ENCODE measurements at regions not wholly inside any gene's neighbourhood (a gene's known extent, or its start where the extent isn't known, plus 50 kb on each side); places are given as distances from the start of the nearest gene placed in this dataset.

GRCh38 chr4:189858435-189858834 is 82.2 kb upstream of the FRG1 start:
- no peak overlapping the region for H3K14ac ChIP-seq (ENCODE audit: low read length in 2 of 2)
- H3K4me2 ChIP-seq (ENCODE audit: low read length, poor library complexity, severe bottlenecking): no peak overlapping the region
- H3K9me3 ChIP-seq (ENCODE audit: control insufficient read depth, low read length): peaks cover 19% of the 10 kb centered on the region
- no peak overlapping the region for H2BK120ac ChIP-seq (ENCODE audit: low read depth, low read length)
- no peak for DNase-seq
- H3K27me3 ChIP-seq (ENCODE audit: control insufficient read depth in 1 of 2, insufficient read depth in 1 of 2, low read length in 2 of 2): no peaks in the 10 kb centered on the region
- no peaks in the 10 kb centered on the region for H3K4me1 ChIP-seq (ENCODE audit: control insufficient read depth, insufficient read depth, low read depth, low read length)
- H2AK5ac ChIP-seq (ENCODE audit: low read length, severe bottlenecking): no peak overlapping the region
- H3K36me3 ChIP-seq (ENCODE audit: control insufficient read depth in 1 of 2, insufficient read depth in 2 of 2, low read depth in 1 of 2, low read length in 2 of 2): no peaks in the 10 kb centered on the region
- H2BK12ac ChIP-seq (ENCODE audit: low read length in 2 of 2): no peak overlapping the region
- no peak overlapping the region for H4K8ac ChIP-seq (ENCODE audit: low read length)
- 84% methylated on average over 4 of the region's 4 CpGs for WGBS
- no peak overlapping the region for H2BK5ac ChIP-seq (ENCODE audit: low read depth, low read length, poor library complexity, severe bottlenecking)
- no peak overlapping the region for H2AFZ ChIP-seq (ENCODE audit: low read depth, low read length)
- H3K9ac ChIP-seq (ENCODE audit: low read length): no peak overlapping the region
- no peak overlapping the region for H3K18ac ChIP-seq (ENCODE audit: low read depth in 1 of 2, low read length in 2 of 2)
- H3K4me3 ChIP-seq (ENCODE audit: insufficient read depth in 1 of 2, low read depth in 1 of 2, low read length in 2 of 2): no peak overlapping the region
- no peak overlapping the region for H3K4ac ChIP-seq (ENCODE audit: low read depth in 1 of 2, low read length in 2 of 2)
- H4K91ac ChIP-seq (ENCODE audit: low read length): no peak overlapping the region
- no peak overlapping the region for H3K23ac ChIP-seq (ENCODE audit: low read length in 2 of 2)
- H3K27ac ChIP-seq (ENCODE audit: low read length, poor library complexity, severe bottlenecking): no peak overlapping the region
- no peaks in the 10 kb centered on the region for H3K79me1 ChIP-seq (replicated peaks; ENCODE audit: low read length, poor library complexity, severe bottlenecking)
- no peak overlapping the region for H2BK15ac ChIP-seq (ENCODE audit: low read depth, poor library complexity, severe bottlenecking)

GRCh38 chr4:189861101-189861500 is 79.6 kb upstream of the FRG1 start:
- no peak overlapping the region for H4K8ac ChIP-seq (ENCODE audit: low read length)
- no peak overlapping the region for H3K4me2 ChIP-seq (ENCODE audit: low read length, poor library complexity, severe bottlenecking)
- no peak overlapping the region for H2AFZ ChIP-seq (ENCODE audit: low read depth, low read length)
- H2BK15ac ChIP-seq (ENCODE audit: low read depth, poor library complexity, severe bottlenecking): no peak overlapping the region
- no peak overlapping the region for H3K18ac ChIP-seq (ENCODE audit: low read depth in 1 of 2, low read length in 2 of 2)
- H3K36me3 ChIP-seq (ENCODE audit: control insufficient read depth in 1 of 2, insufficient read depth in 2 of 2, low read depth in 1 of 2, low read length in 2 of 2): no peaks in the 10 kb centered on the region
- no peak overlapping the region for H2BK12ac ChIP-seq (ENCODE audit: low read length in 2 of 2)
- H3K23ac ChIP-seq (ENCODE audit: low read length in 2 of 2): no peak overlapping the region
- peaks cover 9% of the 10 kb centered on the region for H3K9me3 ChIP-seq (ENCODE audit: control insufficient read depth, low read length)
- H2AK5ac ChIP-seq (ENCODE audit: low read length, severe bottlenecking): no peak overlapping the region
- H4K91ac ChIP-seq (ENCODE audit: low read length): no peak overlapping the region
- DNase-seq: no peak
- no peak overlapping the region for H3K4me3 ChIP-seq (ENCODE audit: insufficient read depth in 1 of 2, low read depth in 1 of 2, low read length in 2 of 2)
- H3K27me3 ChIP-seq (ENCODE audit: control insufficient read depth in 1 of 2, insufficient read depth in 1 of 2, low read length in 2 of 2): no peaks in the 10 kb centered on the region
- no peak overlapping the region for H3K14ac ChIP-seq (ENCODE audit: low read length in 2 of 2)
- no peaks in the 10 kb centered on the region for H3K79me1 ChIP-seq (replicated peaks; ENCODE audit: low read length, poor library complexity, severe bottlenecking)
- H3K27ac ChIP-seq (ENCODE audit: low read length, poor library complexity, severe bottlenecking): no peak overlapping the region
- no peak overlapping the region for H3K4ac ChIP-seq (ENCODE audit: low read depth in 1 of 2, low read length in 2 of 2)
- H3K9ac ChIP-seq (ENCODE audit: low read length): no peak overlapping the region
- H2BK5ac ChIP-seq (ENCODE audit: low read depth, low read length, poor library complexity, severe bottlenecking): no peak overlapping the region
- no peaks in the 10 kb centered on the region for H3K4me1 ChIP-seq (ENCODE audit: control insufficient read depth, insufficient read depth, low read depth, low read length)
- no peak overlapping the region for H2BK120ac ChIP-seq (ENCODE audit: low read depth, low read length)

- Histone ChIP-seq H3K27ac (ENCODE audit: low read length, poor library complexity, severe bottlenecking) (no peak overlapping the region), H4K8ac (ENCODE audit: low read length) (no peak overlapping the region), H2AK5ac (ENCODE audit: low read length, severe bottlenecking) (no peak overlapping the region), H2BK15ac (ENCODE audit: low read depth, poor library complexity, severe bottlenecking) (no peak overlapping the region), H3K27me3 (ENCODE audit: control insufficient read depth in 1 of 2, insufficient read depth in 1 of 2, low read length in 2 of 2) (no peaks in the 10 kb centered on the region), H3K79me1 (replicated peaks; ENCODE audit: low read length, poor library complexity, severe bottlenecking) (no peaks in the 10 kb centered on the region), H2BK120ac (ENCODE audit: low read depth, low read length) (no peak overlapping the region), H3K9me3 (ENCODE audit: control insufficient read depth, low read length) (no peaks in the 10 kb centered on the region), H3K23ac (ENCODE audit: low read length in 2 of 2) (no peak overlapping the region), H3K9ac (ENCODE audit: low read length) (no peak overlapping the region), H2BK5ac (ENCODE audit: low read depth, low read length, poor library complexity, severe bottlenecking) (no peak overlapping the region), H3K18ac (ENCODE audit: low read depth in 1 of 2, low read length in 2 of 2) (no peak overlapping the region), H2AFZ (ENCODE audit: low read depth, low read length) (no peak overlapping the region), H3K4me1 (ENCODE audit: control insufficient read depth, insufficient read depth, low read depth, low read length) (no peaks in the 10 kb centered on the region), H3K4ac (ENCODE audit: low read depth in 1 of 2, low read length in 2 of 2) (no peak overlapping the region), H3K14ac (ENCODE audit: low read length in 2 of 2) (no peak overlapping the region), H4K91ac (ENCODE audit: low read length) (no peak overlapping the region), H3K4me2 (ENCODE audit: low read length, poor library complexity, severe bottlenecking) (no peak overlapping the region), H3K36me3 (ENCODE audit: control insufficient read depth in 1 of 2, insufficient read depth in 2 of 2, low read depth in 1 of 2, low read length in 2 of 2) (no peaks in the 10 kb centered on the region), H2BK12ac (ENCODE audit: low read length in 2 of 2) (no peak overlapping the region), H3K4me3 (ENCODE audit: insufficient read depth in 1 of 2, low read depth in 1 of 2, low read length in 2 of 2) (no peak overlapping the region)
- no peak for DNase-seq
- 77% methylated on average over 7 of the region's 7 CpGs for WGBS
These were observed 71.4 kb upstream of the FRG1 start for GRCh38 chr4:189869236-189869635.

- H3K27ac ChIP-seq (ENCODE audit: low read length, poor library complexity, severe bottlenecking): no peak overlapping the region
- no peak overlapping the region for H3K4me3 ChIP-seq (ENCODE audit: insufficient read depth in 1 of 2, low read depth in 1 of 2, low read length in 2 of 2)
- no peak overlapping the region for H2BK15ac ChIP-seq (ENCODE audit: low read depth, poor library complexity, severe bottlenecking)
- H3K23ac ChIP-seq (ENCODE audit: low read length in 2 of 2): no peak overlapping the region
- H3K4ac ChIP-seq (ENCODE audit: low read depth in 1 of 2, low read length in 2 of 2): no peak overlapping the region
- H2AK5ac ChIP-seq (ENCODE audit: low read length, severe bottlenecking): no peak overlapping the region
- no peaks in the 10 kb centered on the region for H3K36me3 ChIP-seq (ENCODE audit: control insufficient read depth in 1 of 2, insufficient read depth in 2 of 2, low read depth in 1 of 2, low read length in 2 of 2)
- H2BK12ac ChIP-seq (ENCODE audit: low read length in 2 of 2): no peak overlapping the region
- no peak overlapping the region for H3K18ac ChIP-seq (ENCODE audit: low read depth in 1 of 2, low read length in 2 of 2)
- WGBS: 80% methylated on average over 8 of the region's 9 CpGs
- DNase-seq: no peak
- H3K9ac ChIP-seq (ENCODE audit: low read length): no peak overlapping the region
- no peak overlapping the region for H2BK5ac ChIP-seq (ENCODE audit: low read depth, low read length, poor library complexity, severe bottlenecking)
- no peak overlapping the region for H4K8ac ChIP-seq (ENCODE audit: low read length)
- H3K9me3 ChIP-seq (ENCODE audit: control insufficient read depth, low read length): no peaks in the 10 kb centered on the region
- no peaks in the 10 kb centered on the region for H3K79me1 ChIP-seq (replicated peaks; ENCODE audit: low read length, poor library complexity, severe bottlenecking)
- H2AFZ ChIP-seq (ENCODE audit: low read depth, low read length): no peak overlapping the region
- no peaks in the 10 kb centered on the region for H3K27me3 ChIP-seq (ENCODE audit: control insufficient read depth in 1 of 2, insufficient read depth in 1 of 2, low read length in 2 of 2)
- no peak overlapping the region for H3K4me2 ChIP-seq (ENCODE audit: low read length, poor library complexity, severe bottlenecking)
- H3K14ac ChIP-seq (ENCODE audit: low read length in 2 of 2): no peak overlapping the region
- no peak overlapping the region for H4K91ac ChIP-seq (ENCODE audit: low read length)
- no peak overlapping the region for H2BK120ac ChIP-seq (ENCODE audit: low read depth, low read length)
- no peaks in the 10 kb centered on the region for H3K4me1 ChIP-seq (ENCODE audit: control insufficient read depth, insufficient read depth, low read depth, low read length)
These were observed 70.0 kb upstream of the FRG1 start for GRCh38 chr4:189870511-189871234.
